ENCODE measurements at regions not wholly inside any gene's neighbourhood (a gene's known extent, or its start where the extent isn't known, plus 50 kb on each side); places are given as distances from the start of the nearest gene placed in this dataset.

GRCh38 chr13:107681600-107681999, 533.7 kb downstream of the LIG4 start:
- no peak overlapping the region for H3K4me3 Mint-ChIP-seq
- no peaks in the 10 kb centered on the region for H3K4me1 Mint-ChIP-seq (ENCODE audit: low read depth in 2 of 2)
- ATAC-seq (replicated peaks) (no peak), DNase-seq (no peak)
- peaks cover 10 to 14% of the 10 kb centered on the region in 2 donors for H3K9me3 Mint-ChIP-seq
- H3K27me3 Mint-ChIP-seq = no peaks in the 10 kb centered on the region
- H3K36me3 Mint-ChIP-seq (ENCODE audit: insufficient read depth) = no peaks in the 10 kb centered on the region
- H3K27ac Mint-ChIP-seq = no peak overlapping the region

- no peak overlapping the region for H3K4me3 Mint-ChIP-seq
- ATAC-seq (replicated peaks) (no peak), DNase-seq (no peak)
- H3K27ac Mint-ChIP-seq = no peak overlapping the region
- no peaks in the 10 kb centered on the region for H3K4me1 Mint-ChIP-seq (ENCODE audit: low read depth in 2 of 2)
- H3K36me3 Mint-ChIP-seq (ENCODE audit: insufficient read depth) = no peaks in the 10 kb centered on the region
- peaks cover 7 to 10% of the 10 kb centered on the region in 2 donors for H3K9me3 Mint-ChIP-seq
- H3K27me3 Mint-ChIP-seq = no peaks in the 10 kb centered on the region
These were observed 535.2 kb downstream of the LIG4 start for GRCh38 chr13:107680115-107680514.

- ATAC-seq (replicated peaks) (no peak), DNase-seq (no peak)
- Mint-ChIP-seq H3K27me3 (no peaks in the 10 kb centered on the region), H3K4me3 (no peak overlapping the region), H3K27ac (no peak overlapping the region), H3K9me3 (peaks cover 7 to 11% of the 10 kb centered on the region in 2 donors), H3K36me3 (ENCODE audit: insufficient read depth) (no peaks in the 10 kb centered on the region), H3K4me1 (ENCODE audit: low read depth in 2 of 2) (no peaks in the 10 kb centered on the region)
These were observed 537.2 kb downstream of the LIG4 start for GRCh38 chr13:107678075-107678689.

- Mint-ChIP-seq H3K4me1 (ENCODE audit: low read depth in 2 of 2) (no peaks in the 10 kb centered on the region), H3K9me3 (peaks cover 12 to 14% of the 10 kb centered on the region in 2 donors), H3K27ac (no peak overlapping the region), H3K4me3 (no peak overlapping the region), H3K36me3 (ENCODE audit: insufficient read depth) (no peaks in the 10 kb centered on the region), H3K27me3 (no peaks in the 10 kb centered on the region)
- no peak for ATAC-seq (replicated peaks)
- DNase-seq = no peak
These were observed 539.3 kb downstream of the LIG4 start for GRCh38 chr13:107675847-107676550.

- no peak overlapping the region for H3K4me3 Mint-ChIP-seq
- no peaks in the 10 kb centered on the region for H3K4me1 Mint-ChIP-seq (ENCODE audit: low read depth in 2 of 2)
- H3K36me3 Mint-ChIP-seq (ENCODE audit: insufficient read depth) = no peaks in the 10 kb centered on the region
- no peak overlapping the region for H3K27ac Mint-ChIP-seq
- ATAC-seq (replicated peaks) = no peak
- no peak for DNase-seq
- H3K27me3 Mint-ChIP-seq = no peaks in the 10 kb centered on the region
- H3K9me3 Mint-ChIP-seq = peaks cover 10 to 13% of the 10 kb centered on the region in 2 donors
These were observed 545.8 kb downstream of the LIG4 start for GRCh38 chr13:107669391-107669993.

- ATAC-seq (replicated peaks) (no peak), DNase-seq (no peak)
- Mint-ChIP-seq H3K4me1 (ENCODE audit: low read depth in 2 of 2) (no peaks in the 10 kb centered on the region), H3K36me3 (ENCODE audit: insufficient read depth) (no peaks in the 10 kb centered on the region), H3K4me3 (no peak overlapping the region), H3K27ac (no peak overlapping the region), H3K9me3 (peaks cover 10 to 14% of the 10 kb centered on the region in 2 donors), H3K27me3 (no peaks in the 10 kb centered on the region)
These were observed 549.3 kb downstream of the LIG4 start for GRCh38 chr13:107665926-107666458.

- Mint-ChIP-seq H3K4me1 (ENCODE audit: low read depth in 2 of 2) (no peaks in the 10 kb centered on the region), H3K36me3 (ENCODE audit: insufficient read depth) (no peaks in the 10 kb centered on the region), H3K4me3 (no peak overlapping the region), H3K27me3 (no peaks in the 10 kb centered on the region), H3K27ac (no peak overlapping the region), H3K9me3 (peaks cover 19 to 21% of the 10 kb centered on the region in 2 donors)
- ATAC-seq (replicated peaks) (no peak), DNase-seq (no peak)
These were observed 565.1 kb downstream of the LIG4 start for GRCh38 chr13:107650081-107650701.

GRCh38 chr13:107649079-107649478, 566.3 kb downstream of the LIG4 start:
- H3K27ac Mint-ChIP-seq = no peak overlapping the region
- DNase-seq (no peak), ATAC-seq (replicated peaks) (no peak)
- H3K4me3 Mint-ChIP-seq = no peak overlapping the region
- H3K36me3 Mint-ChIP-seq (ENCODE audit: insufficient read depth) = no peaks in the 10 kb centered on the region
- H3K27me3 Mint-ChIP-seq = no peaks in the 10 kb centered on the region
- H3K9me3 Mint-ChIP-seq = peaks cover 17 to 18% of the 10 kb centered on the region in 2 donors
- no peaks in the 10 kb centered on the region for H3K4me1 Mint-ChIP-seq (ENCODE audit: low read depth in 2 of 2)

GRCh38 chr13:107644136-107644535, 571.2 kb downstream of the LIG4 start:
- Mint-ChIP-seq H3K4me3 (no peak overlapping the region), H3K9me3 (peaks cover 10 to 19% of the 10 kb centered on the region in 2 donors), H3K27me3 (no peaks in the 10 kb centered on the region), H3K4me1 (ENCODE audit: low read depth in 2 of 2) (no peaks in the 10 kb centered on the region), H3K36me3 (ENCODE audit: insufficient read depth) (no peaks in the 10 kb centered on the region), H3K27ac (no peak overlapping the region)
- ATAC-seq (replicated peaks) (no peak), DNase-seq (no peak)

GRCh38 chr13:107643615-107644014, 571.7 kb downstream of the LIG4 start:
- H3K4me3 Mint-ChIP-seq = no peak overlapping the region

GRCh38 chr13:107642831-107643230, 572.5 kb downstream of the LIG4 start:
- no peak for ATAC-seq (replicated peaks)

More at GRCh38 chr13:107643615-107644014, 571.7 kb downstream of the LIG4 start:
- DNase-seq (no peak), ATAC-seq (replicated peaks) (no peak)
- no peaks in the 10 kb centered on the region for H3K36me3 Mint-ChIP-seq (ENCODE audit: insufficient read depth)
- H3K27ac Mint-ChIP-seq = no peak overlapping the region
- no peaks in the 10 kb centered on the region for H3K4me1 Mint-ChIP-seq (ENCODE audit: low read depth in 2 of 2)
- H3K9me3 Mint-ChIP-seq = peaks cover 12 to 15% of the 10 kb centered on the region in 2 donors
- H3K27me3 Mint-ChIP-seq = no peaks in the 10 kb centered on the region

GRCh38 chr13:107641574-107641973, 573.8 kb downstream of the LIG4 start:
- H3K9me3 Mint-ChIP-seq = peaks cover 12 to 15% of the 10 kb centered on the region in 2 donors
- H3K27ac Mint-ChIP-seq = no peak overlapping the region
- no peak for ATAC-seq (replicated peaks)
- H3K27me3 Mint-ChIP-seq = no peaks in the 10 kb centered on the region
- H3K4me3 Mint-ChIP-seq = no peak overlapping the region
- no peaks in the 10 kb centered on the region for H3K36me3 Mint-ChIP-seq (ENCODE audit: insufficient read depth)
- no peaks in the 10 kb centered on the region for H3K4me1 Mint-ChIP-seq (ENCODE audit: low read depth in 2 of 2)
- DNase-seq = no peak

More at GRCh38 chr13:107642831-107643230, 572.5 kb downstream of the LIG4 start:
- Mint-ChIP-seq H3K27ac (no peak overlapping the region), H3K9me3 (peaks cover 12 to 15% of the 10 kb centered on the region in 2 donors), H3K4me1 (ENCODE audit: low read depth in 2 of 2) (no peaks in the 10 kb centered on the region), H3K36me3 (ENCODE audit: insufficient read depth) (no peaks in the 10 kb centered on the region), H3K27me3 (no peaks in the 10 kb centered on the region), H3K4me3 (no peak overlapping the region)
- no peak for DNase-seq

GRCh38 chr13:107625648-107626047, 589.7 kb downstream of the LIG4 start:
- H3K4me1 Mint-ChIP-seq (ENCODE audit: low read depth in 2 of 2) = no peaks in the 10 kb centered on the region
- no peak overlapping the region for H3K27ac Mint-ChIP-seq
- H3K27me3 Mint-ChIP-seq = no peaks in the 10 kb centered on the region
- H3K9me3 Mint-ChIP-seq = peaks cover 5 to 8% of the 10 kb centered on the region in 2 donors
- no peak overlapping the region for H3K4me3 Mint-ChIP-seq
- no peaks in the 10 kb centered on the region for H3K36me3 Mint-ChIP-seq (ENCODE audit: insufficient read depth)
- ATAC-seq (replicated peaks) (no peak), DNase-seq (no peak)

All from effector memory CD8-positive, alpha-beta T cell (primary cell).